ENCODE measurements at regions not wholly inside any gene's neighbourhood (a gene's known extent, or its start where the extent isn't known, plus 50 kb on each side); places are given as distances from the start of the nearest gene placed in this dataset.
A peak's percentile ranks its signal among the peaks of the same experiment; 100 is the strongest.
"Not testable (repeated sequence)": the region's sequence is repeated elsewhere in the genome, so short reads cannot be mapped to it uniquely, and the experiment has no call there.

DNA sequence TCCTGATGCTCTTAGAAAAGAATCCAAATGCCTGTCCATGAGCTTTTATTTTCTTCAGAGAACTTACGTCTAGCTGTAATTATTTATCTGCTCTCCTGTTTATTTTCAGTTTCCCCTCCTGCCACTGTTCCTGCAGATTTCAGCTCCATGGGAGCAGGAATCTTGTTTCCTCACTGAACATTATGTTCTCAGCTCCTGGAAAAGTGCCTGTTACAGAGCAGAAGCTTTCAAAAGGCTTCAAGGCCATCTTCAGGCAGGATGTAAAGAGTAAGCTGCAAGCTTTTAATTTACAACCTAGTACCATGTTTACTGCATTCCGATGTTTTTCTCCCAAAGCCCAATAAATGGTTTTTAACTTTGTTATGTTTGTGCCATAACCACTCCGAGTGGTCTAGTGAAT is 98.4 kb upstream of the BTG1 start:
- Histone ChIP-seq H3K36me3 (ENCODE audit: control insufficient read depth in 3 of 3, insufficient read depth in 3 of 3, low read length in 3 of 3) (no peaks in the 10 kb centered on the region), H3K27me3 (ENCODE audit: control insufficient read depth in 3 of 3, insufficient read depth in 3 of 3, low read length in 3 of 3) (no peaks in the 10 kb centered on the region), H3K9ac (ENCODE audit: low read depth in 1 of 3, low read length in 3 of 3) (peak overlapping the region in 1 of 3 donors; percentile 18), H3K27ac (ENCODE audit: low read depth, low read length) (no peak overlapping the region), H3K4me3 (ENCODE audit: low read length in 3 of 3) (no peak overlapping the region), H3K4me1 (ENCODE audit: control insufficient read depth in 3 of 3, insufficient read depth in 3 of 3, low read length in 3 of 3) (peaks cover 0 to 2% (median 0%) of the 10 kb centered on the region in 3 donors), H3K9me3 (ENCODE audit: control insufficient read depth in 3 of 3, low read length in 3 of 3) (no peaks in the 10 kb centered on the region)

DNA sequence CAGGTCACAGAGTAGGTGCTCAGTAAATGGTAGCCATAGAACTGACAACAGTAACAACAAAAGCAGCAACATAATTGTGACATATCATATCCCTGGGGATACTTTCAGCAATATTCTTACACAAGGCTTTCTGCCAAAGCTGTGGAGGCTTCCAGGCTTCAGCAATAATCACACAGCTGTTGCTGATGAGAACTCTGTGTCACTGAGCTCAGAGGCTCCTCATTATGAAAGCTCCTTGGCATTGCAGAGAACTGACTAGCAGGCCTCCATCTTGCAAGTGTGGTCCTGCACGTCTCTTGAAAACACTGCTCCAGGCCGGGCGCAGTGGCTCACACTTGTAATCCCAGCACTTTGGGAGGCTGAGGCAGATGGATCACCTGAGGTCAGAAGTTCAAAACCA is 97.3 kb upstream of the BTG1 start:
- no peak overlapping the region for H3K27ac ChIP-seq (ENCODE audit: low read depth, low read length)
- H3K36me3 ChIP-seq (ENCODE audit: control insufficient read depth in 3 of 3, insufficient read depth in 3 of 3, low read length in 3 of 3): no peaks in the 10 kb centered on the region
- H3K4me1 ChIP-seq (ENCODE audit: control insufficient read depth in 3 of 3, insufficient read depth in 3 of 3, low read length in 3 of 3): peaks cover 0 to 2% (median 0%) of the 10 kb centered on the region in 3 donors
- H3K9me3 ChIP-seq (ENCODE audit: control insufficient read depth in 3 of 3, low read length in 3 of 3): no peaks in the 10 kb centered on the region
- H3K27me3 ChIP-seq (ENCODE audit: control insufficient read depth in 3 of 3, insufficient read depth in 3 of 3, low read length in 3 of 3): no peaks in the 10 kb centered on the region
- no peak overlapping the region for H3K4me3 ChIP-seq (ENCODE audit: low read length in 3 of 3)
- H3K9ac ChIP-seq (ENCODE audit: low read depth in 1 of 3, low read length in 3 of 3): no peak overlapping the region

DNA sequence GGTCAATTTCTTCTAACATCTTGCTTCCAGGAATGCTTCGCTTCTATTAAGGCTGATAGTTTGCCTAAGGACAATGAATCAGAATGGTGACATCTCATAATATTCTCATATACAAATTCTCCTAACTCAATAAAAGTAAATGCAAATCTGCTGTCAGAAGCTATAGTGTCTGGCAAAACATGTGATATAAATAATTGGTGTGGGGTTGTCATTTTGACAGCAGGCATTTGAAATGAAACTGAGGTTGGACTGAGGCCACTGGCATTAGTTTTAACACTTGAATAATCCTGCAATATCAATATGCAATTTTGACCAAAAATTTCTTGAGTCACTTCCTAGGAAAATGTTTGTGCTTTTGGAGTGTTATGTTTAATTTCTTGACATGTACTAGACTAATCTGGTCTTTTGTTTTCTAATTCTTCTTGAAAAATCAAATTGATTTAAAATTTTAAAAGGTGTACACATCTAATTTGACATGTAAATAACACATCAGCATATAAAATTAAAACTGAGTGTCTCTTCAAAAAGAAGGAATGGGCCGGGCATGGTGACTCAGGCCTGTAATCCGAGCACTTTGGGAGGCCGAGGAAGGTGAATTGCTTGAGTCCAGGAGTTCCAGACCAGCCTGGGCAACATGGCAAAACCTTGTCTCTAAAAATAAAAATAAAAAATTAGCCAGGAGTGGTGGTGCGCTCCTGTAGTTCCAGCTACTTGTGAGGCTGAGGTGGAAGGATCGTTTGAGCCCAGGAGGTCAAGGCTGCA is 92.3 kb upstream of the BTG1 start:
- Histone ChIP-seq H3K27me3 (ENCODE audit: control insufficient read depth in 3 of 3, insufficient read depth in 3 of 3, low read length in 3 of 3) (no peaks in the 10 kb centered on the region), H3K9ac (ENCODE audit: low read depth in 1 of 3, low read length in 3 of 3) (no peak overlapping the region), H3K36me3 (ENCODE audit: control insufficient read depth in 3 of 3, insufficient read depth in 3 of 3, low read length in 3 of 3) (no peaks in the 10 kb centered on the region), H3K4me1 (ENCODE audit: control insufficient read depth in 3 of 3, insufficient read depth in 3 of 3, low read length in 3 of 3) (no peaks in the 10 kb centered on the region), H3K4me3 (ENCODE audit: low read length in 3 of 3) (no peak overlapping the region), H3K9me3 (ENCODE audit: control insufficient read depth in 3 of 3, low read length in 3 of 3) (no peaks in the 10 kb centered on the region), H3K27ac (ENCODE audit: low read depth, low read length) (no peak overlapping the region)

DNA sequence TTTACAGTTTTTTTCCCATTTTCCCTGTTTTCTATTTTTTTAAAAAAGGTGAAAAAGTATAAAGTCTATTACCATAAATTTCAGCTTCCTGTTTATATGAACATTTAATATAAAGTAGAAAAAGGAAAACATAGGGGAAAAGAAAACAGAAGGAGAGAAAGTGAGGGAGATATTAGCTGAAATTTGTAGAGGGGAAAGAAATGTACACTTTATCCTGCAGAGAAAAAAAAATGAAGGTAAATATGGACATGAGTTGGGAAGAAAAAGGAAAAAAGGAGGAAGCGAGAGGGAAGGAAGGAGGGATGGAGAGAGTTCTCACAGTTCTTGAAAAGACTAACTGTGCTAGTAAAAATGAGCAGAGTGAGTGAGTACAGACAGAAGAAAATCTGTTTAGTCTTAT is 91.6 kb upstream of the BTG1 start:
- H3K27ac ChIP-seq (ENCODE audit: low read depth, low read length): no peak overlapping the region
- no peaks in the 10 kb centered on the region for H3K36me3 ChIP-seq (ENCODE audit: control insufficient read depth in 3 of 3, insufficient read depth in 3 of 3, low read length in 3 of 3)
- no peaks in the 10 kb centered on the region for H3K9me3 ChIP-seq (ENCODE audit: control insufficient read depth in 3 of 3, low read length in 3 of 3)
- H3K4me1 ChIP-seq (ENCODE audit: control insufficient read depth in 3 of 3, insufficient read depth in 3 of 3, low read length in 3 of 3): no peaks in the 10 kb centered on the region
- H3K4me3 ChIP-seq (ENCODE audit: low read length in 3 of 3): no peak overlapping the region
- no peak overlapping the region for H3K9ac ChIP-seq (ENCODE audit: low read depth in 1 of 3, low read length in 3 of 3)
- no peaks in the 10 kb centered on the region for H3K27me3 ChIP-seq (ENCODE audit: control insufficient read depth in 3 of 3, insufficient read depth in 3 of 3, low read length in 3 of 3)

DNA sequence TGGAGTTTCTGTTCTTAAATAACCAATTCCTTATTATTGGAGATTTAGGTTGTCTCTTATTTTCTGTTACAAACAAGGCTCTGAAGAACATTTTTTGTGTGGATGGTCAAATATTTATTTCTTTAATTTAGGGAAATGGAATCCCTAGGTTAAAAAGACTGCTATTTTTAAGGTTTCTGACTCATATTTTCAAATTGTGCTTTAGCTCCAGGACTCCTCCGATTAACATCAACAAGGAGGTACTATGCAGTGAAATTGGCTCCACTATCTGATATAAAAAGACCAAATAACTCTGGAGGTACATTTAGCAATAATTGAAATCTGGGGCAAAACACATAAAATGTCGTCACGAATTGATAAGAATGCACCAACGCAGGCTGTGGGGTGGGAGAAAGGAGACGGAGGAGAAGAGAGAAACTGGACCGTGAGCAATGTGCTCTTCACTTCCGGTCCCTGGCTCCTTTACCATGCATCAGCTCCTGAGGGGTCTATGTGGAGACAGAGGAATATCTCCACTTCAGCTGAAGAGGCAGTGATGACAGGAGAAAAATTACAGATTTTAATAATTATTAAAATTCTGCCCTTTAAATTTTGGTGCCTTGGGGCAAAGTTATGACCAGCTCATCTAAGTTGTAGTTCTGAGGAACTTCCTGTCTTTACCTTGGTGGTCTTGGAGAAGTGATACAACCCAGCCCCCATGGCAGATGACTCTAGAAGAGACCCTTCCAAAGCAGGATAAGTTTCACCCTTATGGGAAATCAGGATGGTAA is 90.2 kb upstream of the BTG1 start:
- no peaks in the 10 kb centered on the region for H3K27me3 ChIP-seq (ENCODE audit: control insufficient read depth in 3 of 3, insufficient read depth in 3 of 3, low read length in 3 of 3)
- no peaks in the 10 kb centered on the region for H3K9me3 ChIP-seq (ENCODE audit: control insufficient read depth in 3 of 3, low read length in 3 of 3)
- no peak overlapping the region for H3K4me3 ChIP-seq (ENCODE audit: low read length in 3 of 3)
- no peaks in the 10 kb centered on the region for H3K36me3 ChIP-seq (ENCODE audit: control insufficient read depth in 3 of 3, insufficient read depth in 3 of 3, low read length in 3 of 3)
- H3K4me1 ChIP-seq (ENCODE audit: control insufficient read depth in 3 of 3, insufficient read depth in 3 of 3, low read length in 3 of 3): no peaks in the 10 kb centered on the region
- no peak overlapping the region for H3K27ac ChIP-seq (ENCODE audit: low read depth, low read length)
- no peak overlapping the region for H3K9ac ChIP-seq (ENCODE audit: low read depth in 1 of 3, low read length in 3 of 3)

DNA sequence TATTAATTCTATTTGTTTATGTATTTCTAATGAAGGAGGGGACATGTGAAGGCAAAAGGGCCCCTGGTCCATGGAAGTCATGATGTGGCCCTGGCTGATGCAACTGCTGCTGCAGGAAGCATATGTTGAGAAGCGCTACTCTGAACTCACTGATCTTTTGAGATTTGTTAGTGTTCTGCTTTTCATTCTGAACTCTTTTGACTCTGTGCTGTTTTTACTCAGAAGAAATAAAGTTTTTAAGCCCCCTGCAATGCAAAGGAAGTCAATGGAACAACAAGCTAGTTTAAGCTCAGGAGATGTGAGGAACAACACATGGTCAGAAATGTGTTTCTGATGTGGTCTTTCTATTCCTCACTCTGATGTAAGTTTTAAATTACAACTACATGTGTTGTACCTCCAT is 88.9 kb upstream of the BTG1 start:
- H3K27ac ChIP-seq (ENCODE audit: low read depth, low read length): no peak overlapping the region

DNA sequence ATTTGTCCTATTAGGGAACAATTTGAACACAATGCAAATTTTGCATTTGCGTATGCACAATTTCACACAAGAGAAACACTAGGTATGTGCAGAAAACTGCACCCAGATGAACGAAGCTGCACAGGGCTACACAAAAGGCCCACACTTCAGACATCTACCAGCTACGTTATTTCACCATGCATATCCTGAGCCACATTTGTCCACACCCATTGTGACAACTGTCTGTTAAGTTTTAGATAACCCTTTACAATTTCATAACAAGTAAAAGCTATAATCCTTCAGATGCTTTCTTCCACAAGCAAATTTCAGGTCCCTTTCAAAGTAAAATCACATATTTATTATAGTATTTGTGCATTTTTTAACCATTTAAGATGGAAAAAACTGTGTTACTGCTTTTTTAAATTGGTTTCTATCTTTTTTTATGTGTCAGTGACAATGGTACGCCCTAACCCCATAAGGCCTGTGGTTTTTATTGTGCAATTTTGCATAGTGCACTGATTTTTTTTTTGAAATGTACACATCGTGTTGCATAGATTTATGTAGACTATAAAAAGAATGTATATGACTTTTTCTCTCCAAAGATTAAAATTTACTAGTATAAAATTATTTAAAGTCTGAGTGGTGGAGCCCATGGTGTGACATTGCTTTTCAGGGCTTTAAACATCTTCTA is 87.8 kb upstream of the BTG1 start:
- Histone ChIP-seq H3K36me3 (ENCODE audit: control insufficient read depth in 3 of 3, insufficient read depth in 3 of 3, low read length in 3 of 3) (no peaks in the 10 kb centered on the region), H3K27me3 (ENCODE audit: control insufficient read depth in 3 of 3, insufficient read depth in 3 of 3, low read length in 3 of 3) (no peaks in the 10 kb centered on the region), H3K27ac (ENCODE audit: low read depth, low read length) (no peak overlapping the region)

More for the DNA sequence above, 88.9 kb upstream of the BTG1 start:
- Histone ChIP-seq H3K4me3 (ENCODE audit: low read length in 3 of 3) (no peak overlapping the region), H3K36me3 (ENCODE audit: control insufficient read depth in 3 of 3, insufficient read depth in 3 of 3, low read length in 3 of 3) (no peaks in the 10 kb centered on the region), H3K27me3 (ENCODE audit: control insufficient read depth in 3 of 3, insufficient read depth in 3 of 3, low read length in 3 of 3) (no peaks in the 10 kb centered on the region), H3K4me1 (ENCODE audit: control insufficient read depth in 3 of 3, insufficient read depth in 3 of 3, low read length in 3 of 3) (no peaks in the 10 kb centered on the region), H3K9ac (ENCODE audit: low read depth in 1 of 3, low read length in 3 of 3) (no peak overlapping the region), H3K9me3 (ENCODE audit: control insufficient read depth in 3 of 3, low read length in 3 of 3) (no peaks in the 10 kb centered on the region)

DNA sequence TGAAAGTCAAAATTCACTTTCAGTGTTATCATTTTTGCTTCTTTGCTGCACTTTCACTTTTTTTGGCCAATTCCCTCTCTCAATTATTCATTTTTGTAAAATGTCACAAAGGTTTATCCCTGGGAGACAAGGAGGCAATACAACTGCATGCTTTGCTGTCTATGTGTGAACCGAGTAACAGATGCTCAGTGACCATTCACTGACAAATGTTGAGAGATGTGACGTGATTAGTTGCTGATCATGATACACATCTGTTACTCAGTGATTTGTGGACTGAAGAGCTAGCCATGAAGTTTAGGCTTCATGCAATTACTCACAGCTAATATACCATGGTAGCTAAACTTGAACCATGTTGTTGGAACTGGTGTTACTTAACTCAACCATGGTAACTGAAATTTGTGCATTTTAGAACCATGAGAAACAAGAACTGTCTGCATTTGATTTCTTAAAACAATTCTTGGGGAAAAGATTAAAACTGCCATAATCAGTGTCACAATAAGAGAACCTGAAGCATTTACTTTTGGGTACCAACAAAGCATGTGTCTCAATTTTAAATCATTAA is 86.8 kb upstream of the BTG1 start:
- not testable (repeated sequence) for H3K4me3 ChIP-seq (ENCODE audit: low read length in 3 of 3); H3K36me3 ChIP-seq (ENCODE audit: control insufficient read depth in 3 of 3, insufficient read depth in 3 of 3, low read length in 3 of 3); H3K4me1 ChIP-seq (ENCODE audit: control insufficient read depth in 3 of 3, insufficient read depth in 3 of 3, low read length in 3 of 3); H3K27me3 ChIP-seq (ENCODE audit: control insufficient read depth in 3 of 3, insufficient read depth in 3 of 3, low read length in 3 of 3); H3K9me3 ChIP-seq (ENCODE audit: control insufficient read depth in 3 of 3, low read length in 3 of 3); H3K27ac ChIP-seq (ENCODE audit: low read depth, low read length); H3K9ac ChIP-seq (ENCODE audit: low read depth in 1 of 3, low read length in 3 of 3)

More for the DNA sequence above, 87.8 kb upstream of the BTG1 start:
- H3K4me3 ChIP-seq (ENCODE audit: low read length in 3 of 3): no peak overlapping the region
- H3K9ac ChIP-seq (ENCODE audit: low read depth in 1 of 3, low read length in 3 of 3): no peak overlapping the region
- no peaks in the 10 kb centered on the region for H3K4me1 ChIP-seq (ENCODE audit: control insufficient read depth in 3 of 3, insufficient read depth in 3 of 3, low read length in 3 of 3)
- H3K9me3 ChIP-seq (ENCODE audit: control insufficient read depth in 3 of 3, low read length in 3 of 3): no peaks in the 10 kb centered on the region

DNA sequence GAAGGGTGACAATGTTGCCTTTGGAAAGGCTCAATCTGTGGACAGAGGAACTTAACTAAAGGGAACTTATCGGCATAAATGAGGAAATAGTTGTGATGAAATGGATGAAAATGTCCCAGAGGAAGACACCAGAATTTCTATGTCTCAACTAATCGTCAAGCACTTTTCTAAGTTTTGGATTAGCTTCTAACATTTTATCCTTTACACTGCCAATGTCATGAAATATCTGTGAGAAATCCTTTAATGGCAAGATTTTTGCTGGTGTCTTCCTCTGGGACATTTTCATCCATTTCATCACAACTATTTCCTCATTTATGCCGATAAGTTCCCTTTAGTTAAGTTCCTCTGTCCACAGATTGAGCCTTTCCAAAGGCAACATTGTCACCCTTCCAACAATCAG is 86.3 kb upstream of the BTG1 start:
- H3K36me3 ChIP-seq (ENCODE audit: control insufficient read depth in 3 of 3, insufficient read depth in 3 of 3, low read length in 3 of 3); H3K27ac ChIP-seq (ENCODE audit: low read depth, low read length); H3K9me3 ChIP-seq (ENCODE audit: control insufficient read depth in 3 of 3, low read length in 3 of 3); H3K4me1 ChIP-seq (ENCODE audit: control insufficient read depth in 3 of 3, insufficient read depth in 3 of 3, low read length in 3 of 3); H3K27me3 ChIP-seq (ENCODE audit: control insufficient read depth in 3 of 3, insufficient read depth in 3 of 3, low read length in 3 of 3); H3K9ac ChIP-seq (ENCODE audit: low read depth in 1 of 3, low read length in 3 of 3); H3K4me3 ChIP-seq (ENCODE audit: low read length in 3 of 3): not testable (repeated sequence)

DNA sequence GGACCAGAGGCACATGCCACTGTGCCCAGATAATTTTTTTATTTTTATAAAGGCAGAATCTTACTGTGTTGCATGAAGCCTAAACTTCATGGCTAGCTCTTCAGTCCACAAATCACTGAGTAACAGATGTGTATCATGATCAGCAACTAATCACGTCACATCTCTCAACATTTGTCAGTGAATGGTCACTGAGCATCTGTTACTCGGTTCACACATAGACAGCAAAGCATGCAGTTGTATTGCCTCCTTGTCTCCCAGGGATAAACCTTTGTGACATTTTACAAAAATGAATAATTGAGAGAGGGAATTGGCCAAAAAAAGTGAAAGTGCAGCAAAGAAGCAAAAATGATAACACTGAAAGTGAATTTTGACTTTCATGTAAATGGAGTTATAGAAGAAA is 85.9 kb upstream of the BTG1 start:
- not testable (repeated sequence) for H3K27me3 ChIP-seq (ENCODE audit: control insufficient read depth in 3 of 3, insufficient read depth in 3 of 3, low read length in 3 of 3); H3K27ac ChIP-seq (ENCODE audit: low read depth, low read length); H3K36me3 ChIP-seq (ENCODE audit: control insufficient read depth in 3 of 3, insufficient read depth in 3 of 3, low read length in 3 of 3); H3K9ac ChIP-seq (ENCODE audit: low read depth in 1 of 3, low read length in 3 of 3); H3K4me3 ChIP-seq (ENCODE audit: low read length in 3 of 3); H3K4me1 ChIP-seq (ENCODE audit: control insufficient read depth in 3 of 3, insufficient read depth in 3 of 3, low read length in 3 of 3); H3K9me3 ChIP-seq (ENCODE audit: control insufficient read depth in 3 of 3, low read length in 3 of 3)
